ENCODE measurements at regions not wholly inside any gene's neighbourhood (a gene's known extent, or its start where the extent isn't known, plus 50 kb on each side); places are given as distances from the start of the nearest gene placed in this dataset.

GRCh38 chr12:59004456-59004855 is 84.2 kb upstream of the LRIG3 start:
- H3K9me3 ChIP-seq (ENCODE audit: insufficient read depth, low read depth, low read length): no peaks in the 10 kb centered on the region
- no peak overlapping the region for H3K4me2 ChIP-seq (ENCODE audit: low read depth, low read length, poor library complexity, severe bottlenecking)
- H3K79me2 ChIP-seq (ENCODE audit: insufficient read depth, low read length): no peaks in the 10 kb centered on the region
- no peaks in the 10 kb centered on the region for H3K36me3 ChIP-seq (ENCODE audit: insufficient read depth, low read length)
- H4K20me1 ChIP-seq (ENCODE audit: insufficient read depth, low read length, poor library complexity, severe bottlenecking): no peaks in the 10 kb centered on the region
- TF ChIP-seq EZH2phosphoT487 (IDR thresholded peaks at IDR 0.05; ENCODE audit: borderline replicate concordance) (no peak), CTCF (conservative IDR thresholded peaks at IDR 0.05; ENCODE audit: low read length) (no peak)
- H3K27me3 ChIP-seq (ENCODE audit: insufficient read depth, low read length, poor library complexity, severe bottlenecking): no peaks in the 10 kb centered on the region
- no peak overlapping the region for H3K4me3 ChIP-seq (ENCODE audit: low read length, poor library complexity, severe bottlenecking)
- no peaks in the 10 kb centered on the region for H3K4me1 ChIP-seq (ENCODE audit: insufficient read depth, low read length, poor library complexity, severe bottlenecking)
- H3K9me2 ChIP-seq (replicated peaks; ENCODE audit: low read depth, low read length): no peaks in the 10 kb centered on the region
- H3F3A ChIP-seq (ENCODE audit: low read depth): no peaks in the 10 kb centered on the region
- H3K9ac ChIP-seq (ENCODE audit: low read depth, low read length, poor library complexity, severe bottlenecking): no peak overlapping the region
- no peak overlapping the region for H2AFZ ChIP-seq (ENCODE audit: low read length)

- Histone ChIP-seq H3K9me3 (ENCODE audit: insufficient read depth, low read depth, low read length) (no peaks in the 10 kb centered on the region), H3K79me2 (ENCODE audit: insufficient read depth, low read length) (no peaks in the 10 kb centered on the region), H3K27me3 (ENCODE audit: insufficient read depth, low read length, poor library complexity, severe bottlenecking) (no peaks in the 10 kb centered on the region), H3K4me3 (ENCODE audit: low read length, poor library complexity, severe bottlenecking) (no peak overlapping the region), H3K36me3 (ENCODE audit: insufficient read depth, low read length) (no peaks in the 10 kb centered on the region), H3K9ac (ENCODE audit: low read depth, low read length, poor library complexity, severe bottlenecking) (no peak overlapping the region), H3K4me2 (ENCODE audit: low read depth, low read length, poor library complexity, severe bottlenecking) (no peak overlapping the region), H4K20me1 (ENCODE audit: insufficient read depth, low read length, poor library complexity, severe bottlenecking) (no peaks in the 10 kb centered on the region), H3K9me2 (replicated peaks; ENCODE audit: low read depth, low read length) (no peaks in the 10 kb centered on the region), H3K4me1 (ENCODE audit: insufficient read depth, low read length, poor library complexity, severe bottlenecking) (no peaks in the 10 kb centered on the region), H2AFZ (ENCODE audit: low read length) (no peak overlapping the region), H3F3A (ENCODE audit: low read depth) (no peaks in the 10 kb centered on the region)
- no peak for TF ChIP-seq EZH2phosphoT487 (IDR thresholded peaks at IDR 0.05; ENCODE audit: borderline replicate concordance)
- TF ChIP-seq CTCF (conservative IDR thresholded peaks at IDR 0.05; ENCODE audit: low read length): no peak
Measured at GRCh38 chr12:58995666-58996363, 75.5 kb upstream of the LRIG3 start.

- no peak overlapping the region for H3K4me2 ChIP-seq (ENCODE audit: low read depth, low read length, poor library complexity, severe bottlenecking)
- H4K20me1 ChIP-seq (ENCODE audit: insufficient read depth, low read length, poor library complexity, severe bottlenecking): no peaks in the 10 kb centered on the region
- H3K27me3 ChIP-seq (ENCODE audit: insufficient read depth, low read length, poor library complexity, severe bottlenecking): no peaks in the 10 kb centered on the region
- no peak overlapping the region for H2AFZ ChIP-seq (ENCODE audit: low read length)
- H3K9me2 ChIP-seq (replicated peaks; ENCODE audit: low read depth, low read length): no peaks in the 10 kb centered on the region
- no peak for TF ChIP-seq CTCF (conservative IDR thresholded peaks at IDR 0.05; ENCODE audit: low read length)
- no peak for TF ChIP-seq EZH2phosphoT487 (IDR thresholded peaks at IDR 0.05; ENCODE audit: borderline replicate concordance)
- H3F3A ChIP-seq (ENCODE audit: low read depth): no peaks in the 10 kb centered on the region
- H3K79me2 ChIP-seq (ENCODE audit: insufficient read depth, low read length): no peaks in the 10 kb centered on the region
- no peak overlapping the region for H3K9ac ChIP-seq (ENCODE audit: low read depth, low read length, poor library complexity, severe bottlenecking)
- no peak overlapping the region for H3K4me3 ChIP-seq (ENCODE audit: low read length, poor library complexity, severe bottlenecking)
- 0 out of 2 replicates have a peak, but pooled peaks cover 5% of the 10 kb centered on the region for H3K9me3 ChIP-seq (ENCODE audit: insufficient read depth, low read depth, low read length)
- H3K36me3 ChIP-seq (ENCODE audit: insufficient read depth, low read length): no peaks in the 10 kb centered on the region
- no peaks in the 10 kb centered on the region for H3K4me1 ChIP-seq (ENCODE audit: insufficient read depth, low read length, poor library complexity, severe bottlenecking)
Measured at GRCh38 chr12:58988643-58989344, 68.5 kb upstream of the LRIG3 start.
